T-helper 1 cell (primary cell): ENCODE measurements at regions not wholly inside any gene's neighbourhood (a gene's known extent, or its start where the extent isn't known, plus 50 kb on each side); places are given as distances from the start of the nearest gene placed in this dataset.

Experiments
- DNase-seq, 5 donors: peaks; one replicate each; pipeline ENCODE4 v3.0.0-alpha.2; 2012 to 2020

DNA sequence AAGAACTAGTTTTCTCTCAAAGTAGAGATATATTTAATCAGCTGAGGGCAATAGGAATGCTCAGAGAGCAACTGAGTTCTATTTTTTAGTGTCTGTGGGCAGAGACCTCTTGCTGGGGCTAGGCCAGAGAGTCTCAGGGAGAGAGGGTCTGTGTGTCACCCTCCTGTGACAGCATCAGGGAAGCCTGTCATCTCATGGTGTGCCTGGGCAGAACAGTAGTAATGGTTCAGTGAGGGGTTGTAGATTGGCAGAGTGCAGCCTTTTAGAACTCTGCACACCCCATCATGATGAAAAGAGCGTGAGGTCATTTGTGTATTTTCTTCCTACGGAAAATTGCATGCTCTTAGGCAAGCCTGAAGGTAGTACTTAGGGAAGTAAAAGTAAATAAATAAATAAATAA is 1396.5 kb upstream of the AGA start:
- DNase-seq, result no peak

DNA sequence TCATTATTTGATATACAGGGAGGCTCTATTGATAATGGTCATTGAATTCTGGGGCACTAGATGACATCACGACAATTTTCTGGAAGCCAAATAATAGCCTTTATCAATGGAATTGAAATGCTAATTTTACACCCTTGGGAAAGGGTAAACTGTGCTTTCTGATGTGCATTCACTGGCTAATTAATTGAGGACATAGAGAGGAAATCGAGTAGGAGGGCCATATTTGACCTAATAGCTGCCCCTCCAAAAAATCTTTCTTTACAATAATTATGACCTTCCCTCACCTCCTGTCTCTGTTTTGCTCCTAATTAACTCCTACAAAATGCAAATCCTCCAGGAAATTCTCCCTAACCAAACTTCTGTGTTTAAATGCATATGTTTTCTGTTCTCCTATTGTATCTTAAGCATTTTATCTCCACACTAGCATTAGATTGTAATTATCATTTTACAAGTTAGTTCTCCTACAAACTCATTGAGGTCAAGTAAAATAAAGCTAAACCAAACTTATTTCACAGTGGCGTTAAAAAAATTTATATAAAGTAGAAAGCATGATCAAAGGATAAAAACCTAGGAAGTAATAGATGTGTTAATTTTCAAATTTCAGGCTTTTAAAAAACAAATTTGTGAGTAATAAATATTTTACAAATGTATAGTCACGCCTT is 1414.0 kb upstream of the AGA start:
- no peak for DNase-seq

DNA sequence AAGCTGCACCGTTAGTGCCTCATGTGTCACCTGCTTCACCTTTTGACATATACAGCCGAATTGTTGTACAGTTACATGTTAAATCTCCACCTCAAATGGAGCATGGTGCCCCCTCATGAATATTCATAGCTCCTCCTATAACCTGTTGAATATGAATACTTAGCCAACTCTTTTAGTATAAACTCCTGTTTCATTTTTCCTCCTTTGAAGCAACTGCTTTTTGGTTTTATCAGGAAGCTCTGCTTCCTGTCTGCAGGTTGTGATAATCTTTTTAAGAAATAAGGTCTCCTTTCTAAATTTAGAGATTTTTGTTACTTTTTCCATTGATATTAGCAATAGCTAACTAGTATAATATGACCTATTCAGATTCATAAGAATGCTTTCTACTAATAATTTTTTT is 1429.2 kb upstream of the AGA start:
- DNase-seq, result no peak

DNA sequence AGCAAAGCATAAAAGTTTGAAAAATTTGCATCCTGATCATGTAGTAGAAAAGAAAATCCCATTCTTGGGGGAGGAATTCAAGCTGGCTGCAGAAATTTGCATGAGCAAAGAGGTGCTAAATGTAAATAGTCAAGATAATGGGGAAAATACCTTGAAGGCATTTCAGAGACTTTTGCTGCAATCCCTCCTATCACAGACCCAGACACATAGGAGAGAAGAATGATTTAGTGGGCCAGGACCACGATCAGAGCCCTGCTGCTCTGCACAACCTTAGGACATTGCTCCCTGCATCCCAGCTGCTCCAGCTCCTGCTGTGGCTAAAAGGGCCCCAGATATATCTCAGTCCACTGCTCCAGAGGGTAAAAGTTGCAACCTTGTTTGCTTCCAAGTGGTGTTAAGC is 1439.7 kb upstream of the AGA start:
- DNase-seq, result no peak

DNA sequence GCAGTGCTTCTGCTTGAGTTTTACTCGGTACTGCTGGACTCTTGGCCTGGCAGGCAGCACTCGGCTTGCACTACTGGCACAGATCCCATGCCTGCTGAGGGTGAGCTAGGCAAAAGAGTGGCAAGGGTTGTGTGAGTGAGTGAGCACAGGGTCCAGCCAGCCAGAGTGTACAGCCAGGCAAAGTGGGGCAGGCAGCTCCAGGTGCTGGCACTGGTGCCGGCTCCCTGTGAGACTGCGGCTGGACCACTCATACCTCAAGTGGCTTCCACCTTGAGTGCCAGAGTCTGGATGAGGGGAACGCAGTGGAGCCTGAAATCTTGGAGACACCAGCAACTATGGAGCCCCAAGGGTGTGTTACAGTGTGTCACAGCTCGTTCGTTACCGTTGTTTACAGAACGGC is 1451.9 kb upstream of the AGA start:
- DNase-seq, result no peak

DNA sequence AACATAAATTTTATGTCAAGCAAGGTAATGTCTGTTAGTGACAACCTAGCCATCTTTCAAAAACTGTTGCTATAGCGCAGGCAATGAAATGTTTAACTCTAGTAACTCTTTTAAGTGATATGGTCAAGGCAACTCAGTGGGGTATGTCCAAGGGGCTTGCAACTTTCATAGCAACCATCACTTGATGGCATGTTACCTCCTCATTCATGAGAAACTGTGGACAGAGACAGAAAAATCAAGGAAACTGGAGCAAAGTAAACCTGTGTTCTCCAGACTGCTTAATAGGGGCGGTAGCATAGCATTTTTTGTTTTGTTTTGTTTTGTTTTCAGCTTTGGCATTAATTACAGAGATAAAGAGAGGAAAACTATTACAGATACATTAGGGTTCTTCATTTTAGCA is 1456.8 kb upstream of the AGA start:
- no peak for DNase-seq

DNA sequence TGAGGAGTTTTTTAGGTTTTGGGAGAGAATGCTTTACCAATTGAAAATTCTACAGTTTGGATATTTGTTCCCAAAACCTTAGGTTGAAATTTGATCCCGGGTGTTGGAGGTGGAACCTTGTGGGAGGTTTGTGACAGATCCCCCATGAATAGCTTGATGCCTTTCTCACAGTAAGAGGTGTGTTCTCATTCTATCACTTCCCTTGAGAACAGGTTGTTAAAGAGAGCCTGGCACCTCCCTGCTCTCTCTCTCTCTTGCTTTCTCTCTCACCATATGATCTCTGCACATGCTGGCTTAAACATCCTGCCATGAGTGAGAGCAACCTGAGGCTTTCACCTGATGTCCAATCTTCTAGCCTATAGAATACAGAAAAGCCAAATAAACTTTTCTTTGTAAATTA is 1475.5 kb upstream of the AGA start:
- no peak for DNase-seq

DNA sequence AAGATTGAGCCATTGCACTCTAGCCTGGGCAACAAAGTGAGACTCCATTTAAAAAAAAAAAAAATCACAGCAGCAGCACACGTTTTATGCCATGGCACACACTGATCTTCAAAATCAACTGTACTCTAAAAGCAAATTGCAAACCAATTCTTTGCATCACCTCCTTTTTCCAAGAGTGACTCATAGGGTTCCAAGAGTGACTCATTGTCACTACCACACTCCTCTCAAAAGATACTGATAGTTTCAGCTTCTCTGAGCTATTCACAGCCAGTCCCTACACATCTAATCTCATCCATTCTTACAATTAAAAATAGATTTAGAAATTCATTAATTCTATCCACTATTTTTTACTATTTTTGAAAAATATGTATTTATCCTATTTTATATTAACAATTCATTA is 1494.9 kb upstream of the AGA start:
- DNase-seq, result no peak

DNA sequence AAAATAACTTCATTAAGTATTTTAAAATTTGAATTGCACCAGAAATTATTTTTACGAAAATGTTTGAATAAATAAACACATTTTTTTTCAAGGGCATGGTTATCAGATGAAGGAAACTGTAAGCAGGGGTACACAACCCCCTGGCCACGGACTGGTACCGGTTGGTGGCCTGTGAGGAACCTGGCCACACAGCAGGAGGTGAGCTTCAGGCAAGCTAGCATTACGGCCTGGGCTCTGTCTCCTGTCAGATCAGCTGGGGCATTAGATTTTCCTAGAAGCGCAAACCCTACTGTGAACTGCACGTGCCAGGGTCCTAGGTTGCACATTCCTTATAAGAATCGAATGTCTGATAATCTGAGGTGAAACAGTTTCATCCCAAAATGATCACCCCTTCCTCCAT is 1499.7 kb upstream of the AGA start:
- no peak for DNase-seq

DNA sequence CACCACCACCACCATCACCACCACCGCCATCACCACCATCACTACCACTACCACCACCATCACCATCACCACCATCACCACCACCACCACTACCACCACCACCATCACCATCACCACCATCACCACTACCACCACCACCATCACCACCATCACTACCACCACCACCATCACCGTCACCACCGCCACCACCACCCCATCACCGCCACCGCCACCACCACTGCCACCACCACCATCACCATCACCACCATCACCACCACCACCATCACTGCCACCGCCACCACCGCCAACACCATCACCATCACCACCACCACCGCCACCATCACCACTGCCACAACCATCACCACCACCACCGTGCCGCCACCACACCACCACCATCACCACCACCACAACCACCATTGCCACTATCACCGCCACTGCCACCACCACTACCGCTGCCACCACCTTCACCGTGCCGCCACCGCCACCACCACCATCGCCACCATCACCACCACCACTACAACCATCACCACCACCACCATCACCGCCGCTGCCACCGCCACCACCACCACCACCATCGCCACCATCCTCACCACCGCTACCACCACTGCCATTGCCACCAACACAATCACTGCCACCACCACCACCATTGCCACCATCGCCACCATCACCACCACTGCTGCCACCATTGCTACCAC is 1511.3 kb upstream of the AGA start:
- DNase-seq, result no peak

DNA sequence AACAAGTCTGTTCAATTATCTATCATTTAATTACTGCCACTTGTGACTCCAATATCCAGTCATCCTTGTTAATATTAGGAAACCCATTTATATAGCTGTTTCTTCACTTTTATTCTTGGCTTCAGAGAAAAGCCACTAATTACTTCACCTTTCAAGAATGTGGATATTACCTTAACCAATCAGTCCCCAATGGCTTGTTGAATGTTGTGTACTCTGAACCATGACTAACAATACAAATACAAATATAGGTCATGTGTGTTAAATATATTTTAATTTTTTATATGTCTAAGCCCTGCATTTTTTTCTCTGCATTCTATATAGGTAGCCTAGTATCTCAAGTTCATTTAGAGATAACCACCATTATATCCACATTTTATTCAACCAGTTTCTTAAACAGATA is 1513.4 kb upstream of the AGA start:
- no peak for DNase-seq

DNA sequence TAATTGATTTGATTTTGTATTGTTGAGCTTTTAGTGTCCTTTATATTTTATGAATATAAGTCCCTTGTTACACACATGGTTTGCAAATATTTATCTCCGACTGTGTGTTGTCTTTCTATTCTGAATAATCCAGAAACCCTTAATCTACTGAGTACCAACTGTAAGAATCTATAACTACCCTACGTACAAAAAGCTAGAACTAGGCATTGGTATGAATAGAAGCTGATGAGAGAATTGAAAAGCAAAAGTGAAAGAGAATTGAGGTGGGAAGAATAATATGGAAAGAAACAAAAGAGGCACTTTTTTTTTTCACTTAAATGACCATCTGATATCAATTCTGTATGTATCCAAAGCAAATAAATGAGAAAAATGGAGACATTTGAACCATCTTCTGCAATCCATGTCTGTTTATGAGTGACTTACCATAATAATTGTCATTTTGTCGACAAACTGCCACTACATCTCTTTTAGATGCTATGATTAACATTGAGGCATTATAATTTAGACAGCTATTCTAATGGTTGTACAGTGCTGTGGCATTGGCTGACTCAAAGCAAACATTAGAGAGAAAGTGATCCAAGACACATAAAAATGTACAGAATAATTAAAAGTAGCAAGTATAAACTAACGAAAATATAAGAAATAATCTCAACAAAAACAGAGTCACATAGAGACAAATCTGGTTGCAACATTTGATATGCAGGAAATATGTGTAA is 1516.6 kb upstream of the AGA start:
- no peak for DNase-seq

DNA sequence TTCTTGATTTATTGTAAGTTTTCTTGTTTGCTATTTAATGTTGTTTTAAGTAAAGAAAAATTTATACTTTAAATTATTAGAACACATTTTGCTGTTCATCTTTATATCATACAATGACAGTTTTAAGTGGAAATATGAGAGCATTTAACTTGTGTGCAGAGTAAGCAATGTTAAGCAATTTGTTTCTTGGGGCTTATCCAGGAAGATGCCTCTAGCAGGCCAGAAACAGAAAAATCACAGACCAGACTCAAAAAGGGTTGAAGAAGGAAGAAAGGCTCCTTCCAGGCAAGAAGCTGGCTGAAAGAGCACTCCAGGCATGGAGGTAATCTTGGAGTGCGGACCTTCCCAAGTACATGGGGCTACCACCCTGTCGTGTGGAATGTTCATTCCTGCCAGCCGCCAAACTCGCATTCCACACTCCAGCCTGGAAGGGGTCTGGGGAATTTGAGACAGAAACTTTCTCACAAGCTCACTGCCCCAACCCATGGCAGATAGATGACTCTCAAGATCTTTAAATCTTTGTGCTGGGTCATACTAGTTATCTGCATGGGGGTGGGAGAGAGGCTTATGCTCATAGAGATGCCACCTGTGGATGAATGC is 1521.3 kb upstream of the AGA start:
- DNase-seq, result no peak

DNA sequence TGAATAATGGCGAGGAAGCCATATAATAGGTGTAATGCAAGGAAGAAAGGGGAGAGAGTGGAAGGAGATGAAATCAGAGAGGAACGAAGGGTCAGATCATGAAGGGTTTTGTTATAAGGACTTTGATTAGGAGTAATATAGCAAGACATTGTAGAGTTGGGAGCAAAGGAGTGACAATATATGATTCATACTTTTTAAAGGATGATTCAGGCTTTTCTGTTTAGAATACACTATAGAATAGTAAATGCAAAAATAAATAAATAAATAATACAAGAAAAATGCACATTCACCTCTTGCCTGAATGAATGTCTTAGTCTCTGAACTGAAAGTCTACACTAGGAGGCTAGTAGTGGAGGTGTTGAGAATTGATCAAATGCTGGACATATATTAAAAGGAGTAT is 1524.4 kb upstream of the AGA start:
- no peak for DNase-seq

DNA sequence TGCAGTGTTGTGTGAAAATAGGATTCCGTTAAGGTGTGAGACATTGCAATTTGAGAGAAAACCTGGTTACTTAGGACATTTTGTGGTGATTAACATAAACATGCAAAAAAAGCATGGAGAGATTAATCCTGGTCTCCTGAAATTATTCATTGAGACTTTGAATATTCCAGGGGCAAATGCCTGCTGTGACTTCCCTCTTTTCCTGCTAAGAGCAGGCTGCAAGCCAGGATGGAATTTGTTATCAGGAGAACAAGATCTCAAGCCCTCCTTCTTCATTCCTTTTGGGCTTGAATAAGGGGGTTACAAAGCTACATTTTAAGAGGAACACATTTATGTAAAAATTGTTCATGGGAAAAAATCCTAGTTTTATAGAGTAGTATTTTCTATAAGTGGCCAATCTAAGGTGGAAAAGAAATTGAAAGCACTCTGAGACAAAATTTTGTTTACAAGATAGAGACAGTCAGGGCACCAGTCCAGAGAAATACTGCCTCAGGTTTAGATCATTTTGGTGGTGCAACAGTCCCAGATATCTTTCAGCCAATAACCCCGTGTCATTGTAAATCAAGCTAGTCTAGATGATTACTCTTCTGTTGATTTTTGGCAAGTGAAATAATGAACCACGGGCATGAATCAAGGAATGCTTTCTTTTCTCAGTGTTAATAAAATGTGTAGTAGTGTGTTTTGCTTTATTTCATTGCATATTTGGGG is 1528.3 kb upstream of the AGA start:
- no peak for DNase-seq

DNA sequence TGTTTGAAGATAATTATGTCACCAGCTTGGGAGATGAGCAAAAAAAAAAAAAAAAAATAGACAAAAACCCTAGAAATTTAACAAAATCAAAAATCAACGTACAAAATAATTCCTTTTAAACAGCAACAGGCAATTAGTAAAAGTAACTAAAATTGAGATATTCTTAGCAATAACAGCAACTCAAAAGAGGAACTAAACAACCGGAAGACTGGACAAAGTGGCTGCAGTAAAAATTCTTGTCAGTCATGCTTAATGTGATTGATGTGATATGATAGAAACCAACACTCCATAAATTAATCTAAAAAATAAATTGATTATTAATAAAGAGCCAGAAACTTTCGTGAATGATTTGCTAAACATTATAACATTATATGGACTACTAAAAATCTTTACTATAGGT is 1534.6 kb upstream of the AGA start:
- DNase-seq, result no peak

DNA sequence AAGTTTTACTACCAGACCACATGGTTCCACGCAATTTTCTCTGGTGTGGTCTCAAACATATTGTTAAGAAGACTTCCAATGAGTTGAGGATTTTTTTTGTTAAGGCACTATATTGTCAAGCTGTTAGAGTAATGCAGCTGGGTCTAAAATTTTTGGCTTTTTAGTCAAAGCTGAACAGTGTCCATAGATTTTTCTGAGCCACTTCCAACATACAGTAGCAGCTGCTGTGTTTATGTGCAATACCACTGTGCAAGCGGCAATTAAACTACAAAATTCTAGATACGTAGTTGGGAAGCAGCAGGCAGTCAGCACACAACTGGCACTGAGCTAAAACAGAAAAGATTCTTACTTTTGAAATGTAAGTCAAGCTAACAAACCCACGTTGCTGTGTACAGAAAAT is 1551.1 kb upstream of the AGA start:
- no peak for DNase-seq

DNA sequence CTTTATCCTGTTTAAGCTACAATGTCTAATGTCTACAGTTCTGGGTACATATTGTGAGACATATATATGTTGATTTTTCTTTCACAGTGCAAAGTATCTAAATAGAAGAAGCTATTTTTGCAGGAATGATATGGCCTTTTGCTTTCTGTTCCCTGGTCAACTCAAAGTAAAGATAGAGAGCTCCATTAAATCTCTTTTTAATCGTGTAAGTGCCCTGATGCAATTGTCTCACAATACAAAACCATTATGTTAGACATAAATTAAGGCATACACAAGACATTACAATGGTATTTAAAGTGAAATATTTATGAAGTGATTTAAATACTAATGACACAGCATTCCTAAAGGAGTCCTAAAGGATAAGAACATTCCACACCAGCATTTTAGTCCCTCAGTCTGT is 1559.7 kb upstream of the AGA start:
- DNase-seq, result no peak

DNA sequence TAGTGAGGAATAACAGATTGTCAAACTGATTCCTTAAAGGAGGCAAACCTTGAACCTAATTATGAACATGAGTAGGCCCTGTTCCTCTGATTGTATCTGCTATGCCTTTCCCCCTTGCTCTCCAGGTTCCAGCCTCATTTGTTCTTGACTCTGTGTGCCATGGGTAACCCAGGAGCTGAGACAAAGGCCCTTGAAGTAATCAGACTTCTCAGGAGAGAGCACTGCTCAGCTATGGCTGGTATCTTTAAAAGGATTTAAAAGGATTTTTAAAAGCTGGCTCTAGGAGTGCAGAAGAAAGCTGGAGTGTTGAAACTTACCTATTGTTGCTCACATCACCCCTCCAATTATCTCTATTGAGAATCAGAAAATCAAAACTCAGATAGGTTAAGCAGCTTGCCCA is 1565.5 kb upstream of the AGA start:
- no peak for DNase-seq

DNA sequence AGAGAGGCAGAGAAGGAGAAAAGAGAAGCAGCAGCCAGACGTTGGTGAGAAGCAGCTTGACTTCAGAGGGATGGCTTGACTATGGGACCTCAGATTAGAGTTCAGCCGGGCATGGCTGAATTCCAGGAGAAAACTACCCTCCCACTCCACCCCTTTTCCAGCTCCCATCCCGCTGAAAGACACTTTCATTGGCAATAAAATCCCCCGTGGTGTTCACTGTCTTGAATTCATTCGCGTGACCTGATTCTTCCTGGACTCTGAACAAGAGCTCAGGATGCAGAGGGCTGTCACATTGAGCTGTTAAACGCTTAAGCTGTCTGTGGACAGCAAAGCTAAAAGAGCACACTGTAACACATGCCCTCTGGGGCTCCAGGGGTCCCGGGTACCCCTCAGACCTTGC is 1575.3 kb upstream of the AGA start:
- DNase-seq, result no peak

DNA sequence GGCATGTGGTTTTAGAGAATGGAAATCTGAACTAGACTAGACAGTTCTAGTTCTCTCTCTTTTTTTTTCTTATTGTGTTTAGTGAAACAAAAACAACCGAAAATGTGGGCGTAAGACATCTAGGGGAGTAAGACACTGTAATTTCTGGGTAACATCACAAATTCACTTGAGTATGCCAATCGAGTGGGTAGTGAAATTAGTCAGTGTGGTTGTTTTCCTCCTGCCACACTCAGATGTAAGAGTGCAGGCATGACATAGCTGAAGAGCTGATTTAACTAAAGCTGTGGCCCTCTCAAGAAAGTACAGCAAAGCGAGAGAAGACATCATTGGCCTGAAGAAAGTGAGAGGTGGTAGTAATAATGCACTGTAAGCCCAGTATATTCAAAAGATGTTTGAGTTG is 1585.3 kb upstream of the AGA start:
- DNase-seq, result no peak

DNA sequence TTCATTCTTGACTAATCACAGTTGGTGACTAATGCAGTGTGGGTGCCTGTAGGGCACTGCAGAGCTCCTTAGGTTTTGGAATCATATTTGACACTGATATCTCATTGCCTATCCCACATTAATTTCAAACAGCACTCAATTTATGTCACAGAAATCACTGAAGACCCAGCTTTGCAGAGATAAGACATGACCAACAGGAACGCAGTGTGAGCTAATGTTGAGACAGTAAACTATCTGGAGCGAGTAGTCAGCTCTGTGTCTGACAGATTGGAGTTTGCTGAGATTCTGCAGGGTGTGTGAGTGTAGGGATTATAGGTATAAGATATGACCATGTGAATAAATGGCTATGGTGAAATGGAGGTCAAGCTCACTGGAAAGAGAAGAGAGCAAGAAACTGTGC is 1586.1 kb upstream of the AGA start:
- no peak for DNase-seq

DNA sequence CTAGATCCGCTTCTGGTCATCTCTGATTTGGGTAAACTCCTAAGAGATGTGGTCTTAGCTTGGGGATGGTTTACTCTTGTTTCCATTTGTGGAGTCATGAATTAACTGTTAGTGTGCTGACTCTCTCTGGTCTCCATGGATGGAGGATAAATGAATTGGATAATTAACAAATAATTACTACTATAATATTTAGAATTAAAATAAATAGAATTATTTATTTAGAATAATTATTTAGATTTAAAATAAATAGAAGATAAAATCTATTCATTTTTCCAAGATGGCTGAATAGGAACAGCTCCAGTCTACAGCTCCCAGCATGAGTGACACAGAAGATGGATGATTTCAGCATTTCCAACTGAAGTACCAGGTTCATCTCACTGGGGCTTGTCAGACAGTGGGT is 1587.4 kb upstream of the AGA start:
- DNase-seq, result no peak
